CD4-positive, alpha-beta T cell treated with Interleukin-15 for 1 hour (primary cell): ENCODE measurements at regions not wholly inside any gene's neighbourhood (a gene's known extent, or its start where the extent isn't known, plus 50 kb on each side); places are given as distances from the start of the nearest gene placed in this dataset.
"Not testable (repeated sequence)": the region's sequence is repeated elsewhere in the genome, so short reads cannot be mapped to it uniquely, and the experiment has no call there.

Source experiments
- DNase-seq: peaks from one replicate; pipeline ENCODE4 v3.0.0-alpha.2; 2020

GRCh38 chr1:60913708-60914107 lies 168.7 kb upstream of the NFIA start:
- DNase-seq: not testable (repeated sequence)

- no peak for DNase-seq
Observed at GRCh38 chr1:60913039-60913438, 169.3 kb upstream of the NFIA start.

DNA sequence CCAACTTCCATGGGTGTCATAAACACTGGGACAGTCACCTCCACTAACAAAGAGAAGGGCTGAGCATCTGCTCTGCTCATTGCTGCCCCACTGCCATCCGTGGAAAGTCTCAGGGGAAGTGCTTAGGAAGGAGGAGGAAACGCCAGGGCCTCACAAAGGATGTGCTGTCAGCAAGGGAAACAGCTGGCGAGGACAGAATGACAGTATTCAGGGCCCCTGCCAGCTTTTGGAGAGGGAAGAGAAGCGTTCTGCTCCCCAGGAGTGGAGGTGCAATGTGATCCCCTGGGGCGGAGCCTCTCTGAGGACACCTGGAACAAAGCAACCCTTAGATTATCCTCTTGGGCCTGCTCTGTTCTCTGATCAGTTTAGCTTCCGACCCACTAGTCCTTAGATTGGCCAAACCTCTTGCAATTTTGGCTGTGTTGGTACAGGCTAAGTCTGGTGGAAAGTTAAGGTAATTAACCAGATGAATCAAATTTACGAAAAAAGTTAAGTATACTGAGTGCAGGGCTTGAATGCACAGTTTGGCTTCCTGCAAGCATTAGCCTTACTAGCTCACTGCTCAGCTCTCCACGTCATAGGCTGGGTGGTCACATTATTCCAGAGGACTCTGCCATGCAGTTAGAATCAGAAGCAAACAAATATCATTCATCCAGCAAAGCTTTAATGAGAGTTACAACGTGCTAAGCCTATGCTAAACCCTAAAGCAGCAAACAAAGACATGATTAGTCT lies 170.2 kb upstream of the NFIA start:
- no peak for DNase-seq

GRCh38 chr1:60908159-60908558 lies 174.2 kb upstream of the NFIA start:
- DNase-seq: no peak

GRCh38 chr1:60906526-60906925 lies 175.8 kb upstream of the NFIA start:
- DNase-seq: no peak

DNA sequence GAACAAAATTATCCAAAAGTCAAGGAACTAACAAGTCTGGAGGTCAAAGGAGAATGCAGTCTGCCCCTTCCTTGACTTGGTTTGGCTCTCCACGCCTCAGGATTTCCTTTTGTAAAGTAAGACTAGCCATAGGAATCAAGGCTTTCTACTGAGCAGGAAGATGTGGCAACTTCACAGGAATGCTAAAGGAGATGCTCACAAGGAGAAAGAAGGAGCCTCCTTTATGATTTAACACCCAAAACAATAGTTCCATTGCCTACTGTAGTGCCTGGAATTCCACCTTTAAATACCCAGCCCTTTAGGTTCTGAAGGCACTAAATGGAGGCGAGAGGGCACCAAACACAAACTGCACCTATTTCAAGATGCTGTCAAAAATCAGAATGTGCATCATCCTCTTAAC lies 176.3 kb upstream of the NFIA start:
- no peak for DNase-seq

- no peak for DNase-seq
Observed at GRCh38 chr1:60904099-60904851, 178.1 kb upstream of the NFIA start.

DNA sequence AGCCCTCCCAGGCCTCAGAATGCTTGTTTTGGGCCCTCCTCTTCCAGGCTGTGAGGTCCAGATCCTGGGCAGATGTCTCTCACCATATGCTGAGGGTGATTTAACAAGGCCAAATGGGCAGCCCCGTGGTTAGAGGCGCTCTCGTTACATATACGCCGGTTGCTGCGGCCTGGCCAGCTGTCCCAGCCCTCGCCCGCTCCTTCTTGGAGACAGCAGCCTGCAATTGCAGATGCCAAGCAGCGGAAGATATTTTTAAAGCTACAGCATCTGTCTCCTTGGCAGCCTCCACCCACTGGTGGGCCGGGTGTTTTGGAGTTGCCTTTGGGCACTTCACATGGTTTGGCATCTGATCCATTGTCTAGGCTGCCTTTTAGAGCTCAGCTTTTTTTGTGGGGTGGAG lies 178.8 kb upstream of the NFIA start:
- no peak for DNase-seq

DNA sequence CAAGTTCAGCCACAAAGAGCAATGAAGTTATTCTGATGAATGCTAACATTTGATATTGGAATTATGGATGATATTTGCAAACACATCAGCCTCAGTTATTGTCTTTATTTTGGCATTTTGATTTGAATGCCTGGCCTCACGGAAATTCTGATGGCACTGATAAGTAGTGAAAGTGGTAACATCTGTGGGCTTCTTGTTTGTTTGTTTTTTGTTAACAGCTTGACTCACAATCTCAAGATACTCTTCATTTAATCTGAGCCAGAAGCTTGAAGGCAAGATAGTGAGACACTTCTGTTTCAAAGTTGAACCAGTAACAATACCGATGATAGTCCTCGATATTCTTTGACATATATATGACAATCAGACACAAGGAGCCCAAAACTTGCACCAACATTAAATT lies 182.9 kb upstream of the NFIA start:
- DNase-seq: no peak

DNA sequence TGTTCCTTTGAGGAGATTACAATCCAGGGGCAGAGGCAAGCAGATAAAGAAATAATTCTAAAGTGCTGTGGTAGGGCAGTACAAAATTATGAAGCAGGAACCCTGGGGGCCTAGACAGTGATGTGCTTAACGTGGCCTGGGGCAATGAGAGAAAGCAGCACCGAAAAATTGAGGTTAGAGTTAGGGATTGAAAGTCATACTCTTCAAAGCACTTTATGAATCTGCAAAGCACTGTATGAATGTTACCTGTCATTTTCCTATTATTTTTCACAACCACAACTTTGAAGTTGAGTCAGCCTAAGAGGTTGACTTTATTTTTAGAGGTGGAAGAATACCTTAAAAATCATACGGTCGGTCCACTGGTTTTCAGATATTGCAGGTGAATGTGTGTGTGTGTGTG lies 183.4 kb upstream of the NFIA start:
- DNase-seq: no peak

DNA sequence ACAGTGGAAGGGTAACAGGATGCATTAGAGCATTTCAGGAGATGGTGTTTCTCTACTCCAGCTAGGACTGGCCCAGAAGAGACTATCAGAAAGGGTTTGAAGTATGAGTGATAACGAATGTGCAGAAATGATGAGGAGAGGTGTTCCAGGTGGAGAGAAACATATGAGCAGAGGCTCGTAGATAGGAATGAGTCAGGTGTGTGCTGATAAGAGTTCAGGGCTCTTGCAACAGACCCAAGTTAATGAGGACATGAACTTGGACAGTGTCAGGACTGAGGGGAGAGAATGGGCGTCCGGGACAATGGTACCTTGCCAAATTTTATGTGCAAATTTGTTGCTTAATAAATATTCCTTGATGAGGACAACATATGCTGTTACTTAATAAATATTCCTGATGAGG lies 183.9 kb upstream of the NFIA start:
- DNase-seq: no peak

GRCh38 chr1:60896701-60897363 lies 185.5 kb upstream of the NFIA start:
- no peak for DNase-seq

DNA sequence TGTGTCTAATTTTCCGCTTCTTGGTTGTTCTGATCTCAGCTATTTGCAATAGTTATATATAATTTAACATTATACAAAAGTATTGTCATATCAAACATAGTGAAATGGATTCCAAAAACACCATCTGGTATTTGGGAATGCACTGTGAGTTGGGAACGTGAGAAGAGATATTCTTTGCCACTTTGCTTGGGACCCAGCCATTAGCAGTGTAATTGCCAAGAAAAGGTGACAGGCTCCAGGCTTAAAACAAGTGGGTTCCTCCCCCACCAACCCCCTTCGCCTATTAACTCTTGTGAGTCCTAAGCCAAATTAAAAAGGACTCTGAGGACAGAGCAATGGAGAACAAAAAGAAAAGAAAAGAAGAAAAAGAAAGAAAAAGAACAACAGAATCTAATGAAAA lies 186.7 kb upstream of the NFIA start:
- DNase-seq: no peak

- DNase-seq: no peak
Observed at GRCh38 chr1:60895252-60895651, 187.1 kb upstream of the NFIA start.

DNA sequence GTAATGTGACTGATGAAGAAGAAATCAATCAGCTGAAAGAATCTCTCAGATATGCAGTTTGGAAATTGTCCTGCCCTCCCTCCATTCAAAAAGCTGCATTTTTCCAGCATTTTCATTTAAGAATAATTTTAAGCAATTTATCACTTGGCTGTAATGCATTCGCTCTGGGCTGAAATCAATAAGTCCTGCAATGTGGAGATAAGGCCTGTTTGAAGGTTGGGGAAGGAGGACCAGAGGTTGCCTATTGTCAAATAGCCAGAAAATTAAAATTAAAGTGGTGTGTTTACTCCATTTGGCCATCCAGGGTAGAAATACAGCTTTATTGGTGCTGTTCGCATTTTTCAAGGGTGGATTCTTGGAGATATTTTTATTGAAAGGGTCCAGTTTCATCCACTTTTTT lies 187.6 kb upstream of the NFIA start:
- no peak for DNase-seq

DNA sequence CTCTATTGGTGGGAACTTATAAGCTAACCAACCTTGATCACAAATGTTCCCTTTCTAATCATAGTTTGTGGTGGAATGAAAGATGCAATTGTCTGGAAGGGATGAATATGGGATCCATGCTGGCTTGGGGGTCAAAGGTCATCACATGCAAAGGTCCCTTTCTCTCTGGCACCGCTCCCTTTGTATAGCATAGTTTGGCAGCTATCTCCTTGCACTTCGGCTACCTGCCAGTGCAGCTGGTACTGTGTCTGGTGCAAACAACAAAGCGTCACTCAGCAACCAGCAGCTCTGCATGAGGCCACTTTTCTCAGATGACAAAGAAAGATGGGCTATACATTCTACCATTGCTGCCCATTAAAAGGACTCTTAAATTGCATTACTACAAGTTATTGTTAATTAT lies 188.2 kb upstream of the NFIA start:
- DNase-seq: no peak

DNA sequence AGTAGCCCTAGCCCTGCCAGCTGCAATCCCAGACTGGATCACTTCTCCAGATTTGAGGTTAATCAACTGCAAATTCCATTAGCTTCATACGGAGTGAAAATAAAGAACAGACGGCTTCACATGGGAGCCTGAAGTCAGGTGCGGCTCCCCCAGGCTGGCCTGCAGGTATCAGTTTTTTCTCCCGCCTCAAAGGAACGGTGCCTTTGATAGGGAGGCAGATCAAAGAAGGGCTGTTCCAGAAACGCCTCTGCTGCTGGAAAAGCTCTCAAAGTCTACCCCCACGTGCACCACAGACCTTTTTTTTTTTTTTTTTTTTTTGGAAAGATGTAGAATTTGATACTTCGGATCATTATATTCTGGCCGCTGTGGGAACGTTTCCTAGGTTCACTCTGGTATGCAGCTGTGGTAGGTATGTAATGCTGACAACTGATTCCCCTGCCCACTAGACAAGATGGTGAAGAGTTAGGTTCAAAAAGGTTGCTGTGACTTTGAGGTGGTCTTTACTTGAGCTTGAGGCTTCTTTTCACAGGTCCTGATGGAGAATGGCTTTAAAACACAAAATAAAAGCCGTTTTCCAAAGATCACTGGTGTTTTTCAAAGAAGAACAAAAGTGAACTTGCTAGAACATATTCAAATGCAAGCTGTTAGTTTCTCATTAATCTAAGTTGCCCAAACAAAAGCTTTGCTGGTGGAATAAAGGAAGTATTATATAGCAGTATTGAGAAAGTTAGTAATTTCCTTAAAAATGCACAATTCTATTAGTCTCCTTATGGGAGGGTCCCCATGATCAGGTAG lies 189.0 kb upstream of the NFIA start:
- DNase-seq: no peak

DNA sequence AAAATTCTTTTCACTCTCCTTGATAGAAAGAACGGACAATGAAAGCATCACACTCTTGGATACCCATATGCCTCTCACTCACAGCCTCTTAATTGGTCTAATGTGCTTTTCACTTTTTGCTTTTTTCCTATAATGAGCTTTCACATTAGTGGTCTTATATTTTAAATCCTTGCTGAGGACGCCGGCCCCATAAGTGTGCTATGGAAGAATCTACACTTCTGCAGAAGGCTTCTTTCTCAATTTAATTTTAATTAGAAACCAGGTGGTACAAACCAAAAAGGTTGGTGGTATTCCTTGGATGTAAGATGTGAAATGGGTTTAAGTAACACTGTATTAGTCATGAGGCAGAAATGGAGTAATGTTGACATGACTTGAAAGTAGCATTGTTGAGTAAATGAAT lies 190.6 kb upstream of the NFIA start:
- DNase-seq: no peak

DNA sequence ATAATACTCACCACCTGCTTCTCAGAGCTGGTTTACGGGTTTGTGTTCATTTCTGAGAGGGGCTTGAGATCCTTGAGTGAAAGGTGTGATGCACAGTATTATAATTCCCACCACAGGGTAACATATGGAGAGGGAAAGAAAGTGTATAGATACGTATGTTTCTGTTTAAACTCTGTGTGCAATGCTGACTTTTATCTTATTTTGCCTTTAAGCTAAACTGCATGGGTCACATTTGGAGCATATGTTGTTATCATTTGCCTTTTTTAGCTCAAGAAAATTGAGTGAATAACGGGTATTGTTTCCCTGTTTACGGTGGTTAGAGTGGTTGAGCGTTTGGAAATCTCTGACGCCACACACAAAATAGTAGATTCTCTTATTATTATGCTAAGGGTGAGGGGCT lies 191.1 kb upstream of the NFIA start:
- DNase-seq: no peak

GRCh38 chr1:60890664-60891063 lies 191.7 kb upstream of the NFIA start:
- no peak for DNase-seq

GRCh38 chr1:60889709-60890108 lies 192.7 kb upstream of the NFIA start:
- DNase-seq: no peak

- no peak for DNase-seq
Observed at GRCh38 chr1:60888126-60888525, 194.2 kb upstream of the NFIA start.

- DNase-seq: no peak
Observed at GRCh38 chr1:60886793-60887331, 195.5 kb upstream of the NFIA start.
